PC-3 (cell line): ENCODE measurements at regions not wholly inside any gene's neighbourhood (a gene's known extent, or its start where the extent isn't known, plus 50 kb on each side); places are given as distances from the start of the nearest gene placed in this dataset.

Source experiments
- CTCF ChIP-seq: fragments of 300-600 bp; sonication (generic); conservative IDR thresholded peaks from 2 replicates; pipeline ENCODE4 v1.5.1; 2017; ENCODE audit warnings: antibody characterized with exemption, low read depth, mild to moderate bottlenecking, low read length
- EZH2 ChIP-seq: fragments of 300-600 bp; sonication (generic); IDR thresholded peaks from one replicate; pipeline ENCODE4 v1.6.1; 2017; ENCODE audit warnings: antibody characterized with exemption, mild to moderate bottlenecking, low read length; ENCODE audit not compliant: unreplicated experiment

GRCh38 chr4:110368409-110368808 is 107.5 kb upstream of the ENPEP start:
- TF ChIP-seq CTCF (no peak), EZH2 (no peak)
